ENCODE measurements at regions not wholly inside any gene's neighbourhood (a gene's known extent, or its start where the extent isn't known, plus 50 kb on each side); places are given as distances from the start of the nearest gene placed in this dataset.

DNA sequence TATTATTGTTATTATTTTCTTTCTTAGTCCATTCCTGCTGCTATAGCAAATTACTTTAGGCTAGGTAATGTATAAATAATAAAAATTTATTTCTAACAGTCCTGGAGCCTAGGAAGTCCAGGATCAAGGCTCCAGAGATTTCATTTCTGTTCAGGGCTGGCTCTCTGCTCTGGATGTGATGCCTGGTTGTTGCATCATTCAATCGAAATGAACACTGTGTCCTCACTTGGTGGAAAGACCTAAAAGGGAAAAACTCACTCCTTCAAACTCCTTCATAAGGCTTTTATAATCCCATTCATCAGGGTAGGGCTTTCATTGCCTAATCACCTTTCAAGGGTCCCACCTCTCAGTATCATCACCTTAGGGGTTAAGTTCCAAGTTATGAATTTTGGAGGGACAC lies 395.0 kb downstream of the EFNB2 start:
- TF ChIP-seq, protein P1, sequence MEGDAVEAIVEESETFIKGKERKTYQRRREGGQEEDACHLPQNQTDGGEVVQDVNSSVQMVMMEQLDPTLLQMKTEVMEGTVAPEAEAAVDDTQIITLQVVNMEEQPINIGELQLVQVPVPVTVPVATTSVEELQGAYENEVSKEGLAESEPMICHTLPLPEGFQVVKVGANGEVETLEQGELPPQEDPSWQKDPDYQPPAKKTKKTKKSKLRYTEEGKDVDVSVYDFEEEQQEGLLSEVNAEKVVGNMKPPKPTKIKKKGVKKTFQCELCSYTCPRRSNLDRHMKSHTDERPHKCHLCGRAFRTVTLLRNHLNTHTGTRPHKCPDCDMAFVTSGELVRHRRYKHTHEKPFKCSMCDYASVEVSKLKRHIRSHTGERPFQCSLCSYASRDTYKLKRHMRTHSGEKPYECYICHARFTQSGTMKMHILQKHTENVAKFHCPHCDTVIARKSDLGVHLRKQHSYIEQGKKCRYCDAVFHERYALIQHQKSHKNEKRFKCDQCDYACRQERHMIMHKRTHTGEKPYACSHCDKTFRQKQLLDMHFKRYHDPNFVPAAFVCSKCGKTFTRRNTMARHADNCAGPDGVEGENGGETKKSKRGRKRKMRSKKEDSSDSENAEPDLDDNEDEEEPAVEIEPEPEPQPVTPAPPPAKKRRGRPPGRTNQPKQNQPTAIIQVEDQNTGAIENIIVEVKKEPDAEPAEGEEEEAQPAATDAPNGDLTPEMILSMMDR (conservative IDR thresholded peaks at IDR 0.05; ENCODE audit: low read length): no peak
- TF ChIP-seq EZH2phosphoT487 (IDR thresholded peaks at IDR 0.05; ENCODE audit: borderline replicate concordance, low read depth, low read length): no peak

Data from OCI-LY7 (cell line).